ENCODE measurements at regions not wholly inside any gene's neighbourhood (a gene's known extent, or its start where the extent isn't known, plus 50 kb on each side); places are given as distances from the start of the nearest gene placed in this dataset.

GRCh38 chr3:43783987-43784639 lies 93.4 kb downstream of the ABHD5 start:
- no peak for DNase-seq

GRCh38 chr3:43784640-43785011 lies 93.9 kb downstream of the ABHD5 start:
- no peak for DNase-seq

GRCh38 chr3:43785551-43785950 lies 94.8 kb downstream of the ABHD5 start:
- no peak for DNase-seq

GRCh38 chr3:43786102-43786501 lies 95.4 kb downstream of the ABHD5 start:
- no peak for DNase-seq

- no peak for DNase-seq
Observed at GRCh38 chr3:43786526-43787305, 96.0 kb downstream of the ABHD5 start.

GRCh38 chr3:43787330-43787729 lies 96.6 kb downstream of the ABHD5 start:
- DNase-seq = no peak

GRCh38 chr3:43789028-43789427 lies 98.3 kb downstream of the ABHD5 start:
- no peak for DNase-seq

GRCh38 chr3:43790060-43790459 lies 99.3 kb downstream of the ABHD5 start:
- DNase-seq = no peak

- no peak for DNase-seq
Observed at GRCh38 chr3:43790476-43790875, 99.7 kb downstream of the ABHD5 start.

- DNase-seq = no peak
Observed at GRCh38 chr3:43791246-43791645, 100.5 kb downstream of the ABHD5 start.

- DNase-seq = no peak
Observed at GRCh38 chr3:43792904-43793303, 102.2 kb downstream of the ABHD5 start.

GRCh38 chr3:43793648-43794372 lies 103.1 kb downstream of the ABHD5 start:
- no peak for DNase-seq

- no peak for DNase-seq
Observed at GRCh38 chr3:43794776-43795175, 104.0 kb downstream of the ABHD5 start.

- DNase-seq = no peak
Observed at GRCh38 chr3:43795491-43795890, 104.8 kb downstream of the ABHD5 start.

GRCh38 chr3:43796041-43796596 lies 105.4 kb downstream of the ABHD5 start:
- no peak for DNase-seq

- no peak for DNase-seq
Observed at GRCh38 chr3:43797794-43798193, 107.1 kb downstream of the ABHD5 start.

- no peak for DNase-seq
Observed at GRCh38 chr3:43810797-43811196, 120.1 kb downstream of the ABHD5 start.

GRCh38 chr3:43814461-43814860 lies 123.7 kb downstream of the ABHD5 start:
- DNase-seq = no peak

GRCh38 chr3:43816372-43816771 lies 125.6 kb downstream of the ABHD5 start:
- DNase-seq = no peak

GRCh38 chr3:43817064-43817463 lies 126.3 kb downstream of the ABHD5 start:
- no peak for DNase-seq

GRCh38 chr3:43817825-43818224 lies 127.1 kb downstream of the ABHD5 start:
- DNase-seq = no peak

GRCh38 chr3:43818229-43818628 lies 127.5 kb downstream of the ABHD5 start:
- no peak for DNase-seq

- DNase-seq = no peak
Observed at GRCh38 chr3:43838009-43838758, 147.4 kb downstream of the ABHD5 start.

Data from bone marrow (tissue), 2 donors.